Cardiac septum (tissue), 1 donor: ENCODE measurements at regions not wholly inside any gene's neighbourhood (a gene's known extent, or its start where the extent isn't known, plus 50 kb on each side); places are given as distances from the start of the nearest gene placed in this dataset.
"Not testable (repeated sequence)": the region's sequence is repeated elsewhere in the genome, so short reads cannot be mapped to it uniquely, and the experiment has no call there.

Source experiments
- DNase-seq: peaks from one replicate; pipeline ENCODE4 v3.0.0-alpha.2; 2020; ENCODE audit warnings: low spot score
- intact Hi-C: fragments of 100-400 bp; cut with DNase I; formaldehyde crosslinking; loops from one replicate; pipeline ENCODE4 v1.14.0; 2022
- donor health status: DM: no; HTN: no; CAD: no.

DNA sequence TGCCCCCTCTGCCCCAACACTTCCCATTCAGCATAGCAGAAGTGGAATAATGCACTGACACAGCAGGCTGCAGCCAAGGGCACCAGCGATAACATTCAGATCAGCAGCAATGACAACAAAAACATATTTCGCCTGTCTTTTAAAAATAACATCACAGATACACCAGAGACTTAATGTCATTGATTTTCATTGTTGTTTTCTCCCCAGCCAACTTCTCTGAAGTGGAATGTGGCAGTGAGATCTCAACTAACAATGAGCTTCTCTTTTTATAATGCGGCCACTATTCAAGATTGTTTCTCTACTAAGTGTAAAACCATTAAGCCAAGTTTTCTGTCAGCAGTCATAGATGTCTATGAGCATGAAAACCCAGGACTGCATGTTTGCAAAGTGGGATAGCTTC lies 158.2 kb upstream of the TMEM229A start:
- intact Hi-C loops: no loop called here
- no peak for DNase-seq

- intact Hi-C loops: no loop called here
- DNase-seq: no peak
These were observed 155.7 kb upstream of the TMEM229A start for GRCh38 chr7:124188576-124188975.

DNA sequence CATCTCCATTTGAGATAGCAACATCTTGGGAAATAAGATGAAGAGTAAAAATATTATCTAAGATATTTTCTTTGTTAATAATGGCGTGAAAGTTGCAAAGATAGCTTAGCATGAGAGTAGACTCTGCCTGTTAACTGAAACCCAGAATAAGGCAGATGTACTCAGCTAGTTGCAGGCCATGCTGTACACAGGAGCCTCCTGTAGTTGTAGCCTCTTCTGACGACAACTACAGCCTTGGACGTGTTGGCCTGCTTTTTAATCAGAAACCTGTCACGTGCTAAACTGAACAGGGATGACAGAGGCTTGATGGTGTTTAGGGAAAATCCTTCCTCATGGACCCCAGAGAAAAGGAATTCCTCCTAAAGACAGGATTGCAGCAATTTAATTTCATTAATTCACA lies 155.1 kb upstream of the TMEM229A start:
- intact Hi-C loops: no loop called here
- no peak for DNase-seq

DNA sequence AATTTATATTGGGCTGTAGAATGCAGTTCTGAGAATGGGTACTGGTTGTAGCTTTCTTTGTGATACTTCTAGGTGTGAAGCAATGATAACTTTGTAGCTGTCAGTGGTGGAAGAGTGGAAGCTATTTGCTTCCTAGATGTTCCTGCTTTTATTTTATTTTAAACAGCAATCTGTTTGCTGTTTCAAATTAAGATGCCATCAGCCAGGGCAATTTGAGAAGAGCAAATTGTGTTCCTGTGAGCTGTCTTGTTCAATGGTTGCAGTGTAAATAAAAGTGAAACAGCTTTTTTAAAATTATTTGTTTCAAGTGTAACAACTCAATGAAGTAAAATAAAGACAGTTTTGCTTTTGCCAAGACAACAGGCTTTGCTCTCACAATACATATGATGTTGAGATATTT lies 150.8 kb upstream of the TMEM229A start:
- no peak for DNase-seq
- intact Hi-C loops: no loop called here

GRCh38 chr7:124179641-124180040 lies 146.8 kb upstream of the TMEM229A start:
- DNase-seq: no peak

GRCh38 chr7:124177891-124178290 lies 145.0 kb upstream of the TMEM229A start:
- intact Hi-C loops: no loop called here
- no peak for DNase-seq

More at GRCh38 chr7:124179641-124180040, 146.8 kb upstream of the TMEM229A start:
- intact Hi-C loops: no loop called here

- intact Hi-C loops: loop anchor here (2.0 kb wide), 1 partner anchor 613 kb away; no protein-coding TSS in a partner anchor
- DNase-seq: not testable (repeated sequence)
These were observed 138.9 kb upstream of the TMEM229A start for GRCh38 chr7:124171812-124172211.

- no peak for DNase-seq
These were observed 138.2 kb upstream of the TMEM229A start for GRCh38 chr7:124171068-124171467.

GRCh38 chr7:124168616-124169015 lies 135.7 kb upstream of the TMEM229A start:
- DNase-seq: no peak
- intact Hi-C loops: no loop called here

More at GRCh38 chr7:124171068-124171467, 138.2 kb upstream of the TMEM229A start:
- intact Hi-C loops: loop anchor here (2.0 kb wide), 1 partner anchor 614 kb away; no protein-coding TSS in a partner anchor

- intact Hi-C loops: loop anchor here (5.0 kb wide), 1 partner anchor 620 kb away; no protein-coding TSS in a partner anchor
- no peak for DNase-seq
These were observed 129.8 kb upstream of the TMEM229A start for GRCh38 chr7:124162667-124163066.

- DNase-seq: no peak
- intact Hi-C loops: no loop called here
These were observed 122.7 kb upstream of the TMEM229A start for GRCh38 chr7:124155432-124156022.

DNA sequence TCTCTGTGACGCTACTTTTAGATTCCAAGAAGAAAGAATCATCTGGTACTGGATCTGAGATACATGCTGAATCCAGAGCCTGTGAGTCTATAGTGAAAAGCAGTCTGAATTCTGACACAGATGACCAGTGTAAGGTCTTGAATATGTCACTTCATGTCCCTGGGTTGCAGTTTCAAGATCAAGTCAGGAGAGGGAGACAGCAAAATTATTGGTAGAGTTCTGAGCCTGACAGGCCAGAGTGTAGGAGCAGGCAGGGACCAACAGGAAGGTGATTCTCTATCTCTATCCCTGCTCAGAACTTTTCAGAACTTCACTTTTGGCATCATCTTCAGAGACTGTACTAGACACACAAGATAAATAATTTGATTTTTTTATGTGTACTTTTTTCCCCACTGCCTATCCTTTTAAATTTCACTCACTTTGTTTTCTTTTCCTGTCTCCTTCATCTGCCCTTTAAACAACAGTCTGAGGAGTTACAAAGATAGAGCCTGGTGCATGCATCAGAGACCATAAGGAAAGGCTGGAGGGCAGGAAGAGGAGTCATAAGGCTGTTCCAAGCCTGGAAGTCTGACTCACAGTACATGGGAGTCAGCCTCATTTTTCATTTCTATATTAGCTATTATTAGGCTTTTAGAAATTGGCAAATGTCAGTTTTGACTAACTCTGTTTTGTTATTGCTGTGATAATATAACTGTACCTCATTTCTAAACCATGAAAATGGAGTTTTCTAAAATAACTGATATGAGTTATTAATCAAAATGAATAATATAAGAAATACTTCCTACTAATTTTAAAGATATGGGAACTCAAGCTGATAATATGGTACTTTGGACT lies 120.2 kb upstream of the TMEM229A start:
- intact Hi-C loops: no loop called here
- DNase-seq: no peak

GRCh38 chr7:124137664-124138063 lies 104.8 kb upstream of the TMEM229A start:
- intact Hi-C loops: no loop called here
- no peak for DNase-seq

DNA sequence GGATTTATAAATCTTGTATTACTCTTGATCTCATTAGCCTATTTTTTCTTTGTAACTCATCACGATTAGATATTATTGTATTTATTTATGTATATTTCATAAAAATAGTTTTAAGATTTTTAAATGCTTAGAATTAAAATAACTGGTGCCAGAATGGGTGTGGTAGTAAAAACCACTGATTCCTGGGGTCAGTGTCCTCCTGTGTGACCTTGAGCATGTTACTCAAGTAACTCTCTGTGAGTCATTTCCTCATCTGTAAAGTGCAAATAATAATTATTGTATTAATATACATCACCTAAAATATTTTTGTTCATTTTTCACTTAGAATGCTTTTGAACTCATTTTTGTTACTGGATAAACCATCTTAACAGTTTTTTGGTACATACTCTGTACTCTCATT lies 91.3 kb upstream of the TMEM229A start:
- intact Hi-C loops: no loop called here
- no peak for DNase-seq

DNA sequence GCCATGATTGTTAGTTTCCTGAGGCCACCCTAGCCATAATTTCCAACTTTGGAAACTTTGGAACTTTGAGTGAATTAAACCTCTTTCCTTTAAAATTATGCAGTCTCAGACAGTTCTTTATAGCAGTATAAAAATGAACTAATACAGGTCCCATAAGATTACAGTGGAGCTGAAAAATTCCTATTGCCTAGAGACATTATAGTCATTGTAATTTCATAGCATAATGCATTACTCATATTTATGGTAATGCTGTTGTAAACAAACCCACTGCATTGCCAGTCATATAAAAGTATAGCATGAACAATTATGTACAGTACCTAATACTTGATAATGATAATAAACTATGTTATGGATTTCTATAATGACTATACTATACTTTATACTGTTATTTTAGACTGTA lies 88.0 kb upstream of the TMEM229A start:
- intact Hi-C loops: no loop called here

GRCh38 chr7:124113045-124113444 lies 80.2 kb upstream of the TMEM229A start:
- intact Hi-C loops: no loop called here
- no peak for DNase-seq

More for the DNA sequence above, 88.0 kb upstream of the TMEM229A start:
- DNase-seq: no peak

DNA sequence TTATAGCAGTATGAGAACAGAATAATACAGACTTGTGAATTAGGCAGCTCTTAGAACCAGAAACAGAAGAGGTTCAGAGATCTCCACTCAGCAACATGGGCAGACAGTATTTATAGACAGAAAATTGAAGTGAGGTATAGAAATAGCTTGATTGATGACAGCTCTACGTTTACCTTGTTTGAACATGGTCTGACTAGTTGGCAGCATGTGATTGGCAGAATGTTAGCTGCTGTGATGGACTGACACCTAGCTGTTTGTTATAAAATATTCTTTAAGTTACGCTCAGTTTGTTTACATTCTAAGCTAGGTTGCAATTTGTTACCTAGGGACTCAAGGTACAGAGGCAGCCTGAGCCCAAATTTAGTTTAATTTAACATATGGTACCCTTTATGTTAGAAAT lies 73.7 kb upstream of the TMEM229A start:
- intact Hi-C loops: no loop called here
- DNase-seq: no peak

DNA sequence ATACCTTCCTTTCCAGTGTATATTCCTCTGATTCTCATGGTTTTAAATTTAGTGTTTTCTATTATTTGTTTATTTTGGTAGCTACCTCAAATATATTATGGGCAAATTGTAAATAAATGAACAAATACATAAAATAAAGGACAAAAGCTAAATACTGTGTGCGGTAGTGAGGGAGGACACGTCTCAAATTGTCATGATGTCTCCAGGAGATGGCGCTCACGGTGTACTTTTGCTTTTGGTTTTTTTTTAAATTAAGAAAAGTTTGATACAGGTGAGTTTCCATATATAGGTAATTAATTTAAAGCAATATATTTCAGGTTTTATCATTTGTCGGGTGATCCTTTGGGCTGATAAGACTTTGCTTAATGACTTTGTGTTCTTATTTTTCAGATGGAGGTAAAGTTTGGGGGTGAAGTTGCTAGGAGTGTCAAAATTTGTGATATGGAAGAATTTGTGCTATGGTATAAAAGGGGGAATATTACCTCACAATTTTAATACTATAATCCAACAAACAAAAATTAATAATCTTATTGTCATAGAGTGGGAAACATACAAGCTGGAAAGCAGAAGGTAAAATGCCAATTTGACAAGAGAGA lies 68.4 kb upstream of the TMEM229A start:
- intact Hi-C loops: no loop called here

GRCh38 chr7:124100190-124100589 lies 67.3 kb upstream of the TMEM229A start:
- no peak for DNase-seq
- intact Hi-C loops: no loop called here

More for the DNA sequence above, 68.4 kb upstream of the TMEM229A start:
- no peak for DNase-seq

DNA sequence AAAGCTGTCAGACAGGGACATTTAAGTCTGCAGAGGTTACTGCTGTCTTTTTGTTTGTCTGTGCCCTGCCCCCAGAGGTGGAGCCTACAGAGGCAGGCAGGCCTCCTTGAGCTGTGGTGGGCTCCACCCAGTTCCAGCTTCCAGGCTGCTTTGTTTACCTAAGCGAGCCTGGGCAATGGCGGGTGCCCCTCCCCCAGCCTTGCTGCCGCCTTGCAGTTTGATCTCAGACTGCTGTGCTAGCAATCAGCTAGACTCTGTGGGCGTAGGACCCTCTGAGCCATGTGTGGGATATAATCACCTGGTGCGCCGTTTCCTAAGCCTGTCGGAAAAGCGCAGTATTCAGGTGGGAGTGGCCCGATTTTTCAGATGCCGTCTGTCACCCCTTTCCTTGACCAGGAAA lies 66.7 kb upstream of the TMEM229A start:
- DNase-seq, intact Hi-C loops: not testable (repeated sequence)

DNA sequence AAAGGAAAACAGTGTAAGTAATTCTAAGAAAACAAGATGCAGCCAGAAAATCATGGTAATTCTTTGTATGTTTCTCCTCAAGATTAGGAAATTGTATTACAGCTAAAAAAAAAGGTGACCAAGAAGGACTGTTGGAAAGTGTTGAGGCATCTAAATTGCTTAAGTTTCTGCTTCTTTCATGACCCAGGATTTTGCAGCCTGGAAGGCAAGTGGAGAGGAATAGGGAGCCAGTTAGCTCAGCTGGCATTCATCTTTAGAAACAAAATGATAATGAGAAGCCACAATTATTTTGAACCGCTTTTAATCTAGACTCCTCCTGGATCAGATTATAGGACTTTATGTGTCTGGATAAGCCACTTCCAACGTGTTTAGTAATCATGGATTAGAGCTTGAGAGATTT lies 56.8 kb upstream of the TMEM229A start:
- intact Hi-C loops: no loop called here
- no peak for DNase-seq
